Heart left ventricle (tissue), 16 donors: ENCODE measurements at regions not wholly inside any gene's neighbourhood (a gene's known extent, or its start where the extent isn't known, plus 50 kb on each side); places are given as distances from the start of the nearest gene placed in this dataset.
A peak's percentile ranks its signal among the peaks of the same experiment; 100 is the strongest.

ENCODE experiments used
- ATAC-seq, 4 donors: fragments of 200-7000 bp; cut with Tn5 transposase; one replicate each; pipeline ENCODE4 v1.9.1; 2020 to 2022; ENCODE audit warnings: moderate library complexity in 4 of 4, mild to moderate bottlenecking in 3 of 4, moderate number of reproducible peaks in 1 of 4
- DNase-seq, 5 donors: peaks; one replicate each; pipeline ENCODE4 v3.0.0-alpha.2; 2020
- H3K27ac ChIP-seq, 12 donors: fragments of 200-600 bp; sonication (generic) in 4 of 12; one replicate each; pipeline versions ENCODE4 v1.5.0 to v1.8.0; 2016 to 2022; ENCODE audit warnings: mild to moderate bottlenecking in 2 of 12
- H3K27me3 ChIP-seq, 9 donors: fragments of 200-600 bp; sonication (generic) in 2 of 9; one replicate each; pipeline versions ENCODE4 v1.5.1 to v1.8.0; 2016 to 2022; ENCODE audit warnings: mild to moderate bottlenecking in 3 of 9
- H3K36me3 ChIP-seq, 9 donors: fragments of 200-600 bp; sonication (generic) in 2 of 9; one replicate each; pipeline versions ENCODE4 v1.5.0 to v1.8.0; 2018 to 2022; ENCODE audit warnings: mild to moderate bottlenecking in 2 of 9
- H3K4me1 ChIP-seq, 12 donors: fragments of 200-600 bp; sonication (generic) in 4 of 12; one replicate each; pipeline versions ENCODE4 v1.5.0 to v1.8.0; 2016 to 2022; ENCODE audit warnings: mild to moderate bottlenecking in 3 of 12
- H3K4me3 ChIP-seq, 12 donors: fragments of 200-600 bp; sonication (generic) in 4 of 12; one replicate each; pipeline versions ENCODE4 v1.5.0 to v1.8.0; 2017 to 2022; ENCODE audit warnings: mild to moderate bottlenecking in 9 of 12, moderate library complexity in 4 of 12
- H3K9me3 ChIP-seq, 12 donors: fragments of 200-600 bp; sonication (generic) in 4 of 12; one replicate each; pipeline versions ENCODE4 v1.5.0 to v1.8.0; 2016 to 2022; ENCODE audit warnings: mild to moderate bottlenecking in 1 of 12
- CTCF ChIP-seq, 12 donors: fragments of 200-600 bp; sonication (generic) in 4 of 12; IDR thresholded peaks; one replicate each; pipeline versions ENCODE4 v1.5.0 to v1.8.0; 2018 to 2022; ENCODE audit warnings: antibody characterized with exemption in 12 of 12, mild to moderate bottlenecking in 5 of 12
- POLR2A ChIP-seq, 2 donors: fragments of 450-650 bp; IDR thresholded peaks; one replicate each; pipeline ENCODE4 v1.6.1; 2017; ENCODE audit warnings: antibody characterized with exemption in 2 of 2, mild to moderate bottlenecking in 2 of 2, moderate library complexity in 2 of 2
- WGBS, 4 donors: extraction: QIAGEN DNeasy Blood & Tissue Kit in 2 of 4; methylation state at CpG; one replicate each; pipeline versions ENCODE4 v1.1.5 to v1.1.7; 2013 to 2018; 5-methylcytosine and 5-hydroxymethylcytosine counted together
- intact Hi-C, 10 donors: fragments of 100-400 bp; cut with DNase I; formaldehyde crosslinking; loops; one replicate each; pipeline versions ENCODE4 v1.11.1 to v1.14.2; 2022
- donor health status: ischemic (EF 13 %, LVEDD 7.1; RV severe dilation, severe dysfunction).
- donor health status: healthy with polysubstance abuse.
- donor health status: DM: no; HTN: yes; CAD: no.
- donor health status: DM: no; HTN: no; CAD: no.
- donor health status: ischemic (EF 25% LVEDD 6.9; RV normal size, moderate dysfunction).
- donor health status: ischemic (EF 25% LVEDD 5.7; RV mildly dilated, moderate dysfunction).
- donor health status: healthy.
- donor health status: DM: yes; HTN: yes; CAD: no.
- donor health status: ischemic (EF 35%, LVEDD 5.7; RV mildly dilated, moderate dysfunction).
- donor health status: nonischemic (EF 11% LVEDD 7.7; RV severe dilation, severe dysfunction).
- donor health status: DM: yes; HTN: yes; CAD: no.
- donor health status: PGD.
- donor health status: ischemic (EF 29% LVEDD 5.4; RV normal size, mild dysfunction).
- donor health status: nonischemic (EF 23%, LVEDD 6.1; RV moderate dilation, normal function).

GRCh38 chr3:158882445-158882844, 80.6 kb downstream of the MFSD1 start:
- 80 to 86% (median 83%) methylated on average over 4 of the region's 4 CpGs for WGBS, 4 donors
- H3K4me3 ChIP-seq, result no peak overlapping the region
- DNase-seq (no peak), ATAC-seq (no peak)
- no peak for TF ChIP-seq POLR2A (IDR thresholded peaks at IDR 0.05)
- H3K27me3 ChIP-seq, result no peaks in the 10 kb centered on the region
- no peak overlapping the region for H3K27ac ChIP-seq
- H3K36me3 ChIP-seq, result no peaks in the 10 kb centered on the region
- peaks cover 0 to 17% (median 0%) of the 10 kb centered on the region in 12 donors for H3K9me3 ChIP-seq
- no peaks in the 10 kb centered on the region for H3K4me1 ChIP-seq
- intact Hi-C loops, result no loop called here

- Histone ChIP-seq H3K27me3 (no peaks in the 10 kb centered on the region), H3K4me3 (no peak overlapping the region), H3K9me3 (no peaks in the 10 kb centered on the region), H3K4me1 (no peaks in the 10 kb centered on the region), H3K27ac (no peak overlapping the region), H3K36me3 (no peaks in the 10 kb centered on the region)
- intact Hi-C loops, result no loop called here
- no peak for TF ChIP-seq CTCF (IDR thresholded peaks at IDR 0.05)
- TF ChIP-seq POLR2A (IDR thresholded peaks at IDR 0.05), result no peak
- WGBS, 4 donors, result 80 to 93% (median 88%) methylated on average over 6 of the region's 6 CpGs
- DNase-seq, result no peak
- ATAC-seq, result no peak
Measured at GRCh38 chr3:158896729-158897128, 94.9 kb downstream of the MFSD1 start.

GRCh38 chr3:158906749-158907148, 104.9 kb downstream of the MFSD1 start:
- intact Hi-C loops, result no loop called here
- Histone ChIP-seq H3K4me3 (no peak overlapping the region), H3K36me3 (no peaks in the 10 kb centered on the region), H3K9me3 (no peaks in the 10 kb centered on the region), H3K27ac (no peak overlapping the region), H3K4me1 (peaks cover 0 to 3% (median 0%) of the 10 kb centered on the region in 12 donors), H3K27me3 (no peaks in the 10 kb centered on the region)
- TF ChIP-seq POLR2A (IDR thresholded peaks at IDR 0.05), result no peak
- no peak for TF ChIP-seq CTCF (IDR thresholded peaks at IDR 0.05)
- ATAC-seq, result no peak
- 83 to 90% (median 88%) methylated on average over 1 of the region's 1 CpG for WGBS, 4 donors
- DNase-seq, result no peak

GRCh38 chr3:158908187-158908734, 106.4 kb downstream of the MFSD1 start:
- Histone ChIP-seq H3K4me3 (no peak overlapping the region), H3K27ac (no peak overlapping the region), H3K9me3 (no peaks in the 10 kb centered on the region), H3K27me3 (no peaks in the 10 kb centered on the region), H3K4me1 (peaks cover 0 to 3% (median 0%) of the 10 kb centered on the region in 12 donors), H3K36me3 (no peaks in the 10 kb centered on the region)
- 69 to 71% (median 71%) methylated on average over 2 of the region's 2 CpGs for WGBS, 4 donors
- TF ChIP-seq POLR2A (IDR thresholded peaks at IDR 0.05) (no peak), CTCF (IDR thresholded peaks at IDR 0.05) (peak in 1 of 12 donors; percentile 13)
- ATAC-seq (no peak), DNase-seq (no peak)
- intact Hi-C loops, result no loop called here

- intact Hi-C loops, result no loop called here
- WGBS, 4 donors, result 48 to 58% (median 50%) methylated on average over 2 of the region's 2 CpGs
- TF ChIP-seq POLR2A (IDR thresholded peaks at IDR 0.05) (no peak), CTCF (IDR thresholded peaks at IDR 0.05) (no peak)
Measured at GRCh38 chr3:158909870-158910269, 108.0 kb downstream of the MFSD1 start.

More at GRCh38 chr3:158909870-158910269, 108.0 kb downstream of the MFSD1 start:
- peaks cover 0 to 3% (median 0%) of the 10 kb centered on the region in 12 donors for H3K4me1 ChIP-seq
- no peaks in the 10 kb centered on the region for H3K9me3 ChIP-seq
- H3K4me3 ChIP-seq, result no peak overlapping the region
- no peak overlapping the region for H3K27ac ChIP-seq
- peak in 1 of 4 donors; percentile 36 for ATAC-seq
- no peaks in the 10 kb centered on the region for H3K27me3 ChIP-seq
- no peak for DNase-seq
- no peaks in the 10 kb centered on the region for H3K36me3 ChIP-seq
